Mesenchymal stem cell (in vitro differentiated cells and primary cell): ENCODE measurements at regions not wholly inside any gene's neighbourhood (a gene's known extent, or its start where the extent isn't known, plus 50 kb on each side); places are given as distances from the start of the nearest gene placed in this dataset.

Experiments
- DNase-seq: peaks from one replicate; pipeline ENCODE4 v3.0.0-alpha.2; 2013
- H2AFZ ChIP-seq: one replicate; pipeline ENCODE4 v1.6.1; 2013; ENCODE audit warnings: low read depth, mild to moderate bottlenecking, control low read depth, inconsistent platforms, low read length, moderate library complexity
- H2AK5ac ChIP-seq: 2 replicates; pipeline ENCODE4 v1.6.1; 2013; ENCODE audit warnings: low read length, moderate library complexity, mild to moderate bottlenecking, inconsistent platforms; ENCODE audit not compliant: severe bottlenecking
- H2BK120ac ChIP-seq: one replicate; pipeline ENCODE4 v1.6.1; 2013; ENCODE audit warnings: low read depth, mild to moderate bottlenecking, inconsistent platforms, low read length, moderate library complexity
- H2BK12ac ChIP-seq, 2 experiments: one replicate each; pipeline ENCODE4 v1.6.1; 2013; ENCODE audit warnings: inconsistent platforms in 2 of 2, low read length in 2 of 2, mild to moderate bottlenecking in 2 of 2, moderate library complexity in 2 of 2, control low read depth in 1 of 2
- H2BK15ac ChIP-seq: one replicate; pipeline ENCODE4 v1.6.1; 2013; ENCODE audit warnings: mild to moderate bottlenecking, low read depth, inconsistent platforms; ENCODE audit not compliant: poor library complexity, severe bottlenecking
- H2BK5ac ChIP-seq: 2 replicates; pipeline ENCODE4 v1.6.1; 2013; ENCODE audit warnings: low read depth, mild to moderate bottlenecking, low read length, control low read depth, inconsistent platforms; ENCODE audit not compliant: poor library complexity, severe bottlenecking
- H3K14ac ChIP-seq, 2 experiments: one replicate each; pipeline ENCODE4 v1.6.1; 2013; ENCODE audit warnings: inconsistent platforms in 2 of 2, low read length in 2 of 2, control low read depth in 1 of 2, mild to moderate bottlenecking in 1 of 2, moderate library complexity in 1 of 2
- H3K18ac ChIP-seq, 2 experiments: one replicate each; pipeline ENCODE4 v1.6.1; 2013; ENCODE audit warnings: inconsistent platforms in 2 of 2, low read length in 2 of 2, control low read depth in 1 of 2, low read depth in 1 of 2, mild to moderate bottlenecking in 1 of 2
- H3K23ac ChIP-seq, 2 experiments: one replicate each; pipeline ENCODE4 v1.6.1; 2013; ENCODE audit warnings: inconsistent platforms in 2 of 2, low read length in 2 of 2, mild to moderate bottlenecking in 2 of 2, moderate library complexity in 2 of 2, control low read depth in 1 of 2
- H3K27ac ChIP-seq: 2 replicates; pipeline ENCODE4 v1.5.1; 2013; ENCODE audit warnings: mild to moderate bottlenecking, moderate library complexity, low read length, control low read depth, inconsistent platforms; ENCODE audit not compliant: poor library complexity, severe bottlenecking
- H3K27me3 ChIP-seq, 2 experiments: 2 replicates each; pipeline versions ENCODE4 v1.6.1 to v1.7.0; 2013; ENCODE audit warnings: low read length in 2 of 2, mild to moderate bottlenecking in 2 of 2, moderate library complexity in 2 of 2, control low read depth in 1 of 2, inconsistent platforms in 1 of 2; ENCODE audit not compliant: control insufficient read depth in 1 of 2, insufficient read depth in 1 of 2
- H3K36me3 ChIP-seq, 2 experiments: 2 replicates each; pipeline versions ENCODE4 v1.6.1 to v1.7.0; 2013; ENCODE audit warnings: low read length in 2 of 2, control low read depth in 1 of 2, inconsistent platforms in 1 of 2, low read depth in 1 of 2, mild to moderate bottlenecking in 1 of 2; ENCODE audit not compliant: insufficient read depth in 2 of 2, control insufficient read depth in 1 of 2
- H3K4ac ChIP-seq, 2 experiments: one replicate each; pipeline ENCODE4 v1.6.1; 2013; ENCODE audit warnings: inconsistent platforms in 2 of 2, low read length in 2 of 2, mild to moderate bottlenecking in 2 of 2, moderate library complexity in 2 of 2, control low read depth in 1 of 2, low read depth in 1 of 2
- H3K4me1 ChIP-seq: 2 replicates; pipeline ENCODE4 v1.6.1; 2013; ENCODE audit warnings: low read depth, low read length, control low read depth; ENCODE audit not compliant: control insufficient read depth, insufficient read depth
- H3K4me2 ChIP-seq: 2 replicates; pipeline ENCODE4 v1.6.1; 2013; ENCODE audit warnings: low read length, mild to moderate bottlenecking, inconsistent platforms; ENCODE audit not compliant: poor library complexity, severe bottlenecking
- H3K4me3 ChIP-seq, 2 experiments: 2 replicates each; pipeline versions ENCODE4 v1.5.1 to v1.7.0; 2013; ENCODE audit warnings: low read length in 2 of 2, mild to moderate bottlenecking in 2 of 2, control low read depth in 1 of 2, low read depth in 1 of 2; ENCODE audit not compliant: insufficient read depth in 1 of 2
- H3K79me1 ChIP-seq: replicated peaks from 2 replicates; pipeline ENCODE4 v1.6.1; 2013; ENCODE audit warnings: mild to moderate bottlenecking, control low read depth, low read length, inconsistent platforms; ENCODE audit not compliant: poor library complexity, severe bottlenecking
- H3K9ac ChIP-seq: 2 replicates; pipeline ENCODE4 v1.7.0; 2013; ENCODE audit warnings: mild to moderate bottlenecking, low read length, moderate library complexity
- H3K9me3 ChIP-seq: 2 replicates; pipeline ENCODE4 v1.7.0; 2013; ENCODE audit warnings: mild to moderate bottlenecking, low read length; ENCODE audit not compliant: control insufficient read depth
- H4K8ac ChIP-seq: one replicate; pipeline ENCODE4 v1.6.1; 2013; ENCODE audit warnings: inconsistent platforms, mild to moderate bottlenecking, low read length, moderate library complexity
- H4K91ac ChIP-seq: one replicate; pipeline ENCODE4 v1.6.1; 2013; ENCODE audit warnings: mild to moderate bottlenecking, low read length, inconsistent platforms
- WGBS: methylation state at CpG from one replicate; pipeline ENCODE4 v1.1.7; 2013; ENCODE audit warnings: mixed read lengths; 5-methylcytosine and 5-hydroxymethylcytosine counted together

DNA sequence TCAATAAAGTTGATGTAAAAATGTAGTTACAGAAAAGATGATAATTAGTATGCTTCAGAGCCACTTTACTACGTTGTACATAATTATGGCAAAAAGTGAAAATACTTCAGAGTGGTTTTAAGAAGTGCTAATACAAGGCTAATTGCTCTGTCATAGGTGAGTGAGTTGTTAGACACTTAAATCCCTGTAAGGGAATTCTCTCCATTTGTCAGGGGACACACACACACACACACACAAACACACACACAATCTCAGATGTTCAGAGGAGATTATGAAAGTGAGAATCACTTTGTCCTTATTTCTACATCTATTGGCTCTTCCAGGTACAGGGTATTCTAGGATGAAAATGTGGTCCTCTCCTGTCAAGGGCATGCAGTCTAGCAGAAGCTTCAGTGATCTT, 208.3 kb upstream of the PELI2 start:
- DNase-seq = no peak
- 89% methylated on average over 1 of the region's 1 CpG for WGBS
- no peak overlapping the region for H2BK12ac ChIP-seq
- no peak overlapping the region for H2BK120ac ChIP-seq
- no peak overlapping the region for H3K18ac ChIP-seq
- H3K27me3 ChIP-seq = peaks cover 0 to 11% of the 10 kb centered on the region in 2 experiments
- H3K4me3 ChIP-seq = no peak overlapping the region
- H3K9me3 ChIP-seq = no peaks in the 10 kb centered on the region
- H3K14ac ChIP-seq = no peak overlapping the region
- H2BK5ac ChIP-seq = no peak overlapping the region
- no peak overlapping the region for H2AK5ac ChIP-seq
- H4K91ac ChIP-seq = no peak overlapping the region
- no peak overlapping the region for H4K8ac ChIP-seq
- H3K27ac ChIP-seq = no peak overlapping the region
- no peaks in the 10 kb centered on the region for H3K36me3 ChIP-seq
- H3K4me2 ChIP-seq = no peak overlapping the region
- peaks cover 14% of the 10 kb centered on the region for H3K4me1 ChIP-seq
- H3K23ac ChIP-seq = no peak overlapping the region
- no peak overlapping the region for H3K9ac ChIP-seq
- H3K4ac ChIP-seq = no peak overlapping the region
- H2AFZ ChIP-seq = no peak overlapping the region
- no peak overlapping the region for H2BK15ac ChIP-seq
- H3K79me1 ChIP-seq = no peaks in the 10 kb centered on the region

DNA sequence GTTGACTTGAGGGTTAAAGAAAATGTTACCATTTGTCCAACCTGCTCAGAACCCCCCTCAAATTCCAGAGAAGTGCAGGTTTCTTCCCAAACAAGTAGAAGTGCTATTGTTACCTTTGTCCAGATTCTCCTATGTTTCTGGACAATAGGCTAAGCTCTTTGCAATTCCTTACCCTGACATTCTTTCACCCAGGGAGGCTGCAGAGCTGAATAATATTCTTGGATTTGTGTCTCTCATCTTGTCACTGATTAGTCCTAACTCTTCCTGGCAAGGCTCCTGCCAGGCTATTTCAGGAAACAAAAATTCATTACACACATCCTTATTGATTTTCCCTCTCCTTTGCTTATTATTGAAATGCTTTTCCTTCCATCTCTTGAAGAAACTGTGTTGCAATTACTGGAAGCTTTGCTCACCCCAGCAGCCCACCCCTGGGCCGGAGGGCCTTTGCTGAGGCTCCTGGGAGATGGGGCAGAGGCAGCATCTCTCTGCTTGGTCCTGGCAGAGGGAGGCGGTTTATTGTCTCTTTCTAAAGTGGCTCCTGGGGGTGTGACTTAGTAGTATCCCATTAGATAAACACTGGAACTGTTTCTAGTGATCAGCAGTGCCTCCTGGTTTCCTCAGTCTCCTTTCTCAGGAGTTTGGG, 207.5 kb upstream of the PELI2 start:
- Histone ChIP-seq H3K9me3 (peaks cover 2% of the 10 kb centered on the region), H4K8ac (no peak overlapping the region), H2AK5ac (no peak overlapping the region), H4K91ac (no peak overlapping the region), H3K27me3 (peaks cover 0 to 17% of the 10 kb centered on the region in 2 experiments), H2BK15ac (no peak overlapping the region), H3K9ac (no peak overlapping the region), H2BK5ac (peak overlapping the region; percentile 48), H3K4me2 (no peak overlapping the region), H3K27ac (no peak overlapping the region), H3K79me1 (no peaks in the 10 kb centered on the region), H3K4ac (no peak overlapping the region), H3K18ac (no peak overlapping the region), H2BK12ac (no peak overlapping the region), H3K4me3 (no peak overlapping the region), H3K36me3 (no peaks in the 10 kb centered on the region), H3K23ac (no peak overlapping the region), H2BK120ac (no peak overlapping the region), H3K14ac (no peak overlapping the region), H2AFZ (no peak overlapping the region), H3K4me1 (peaks cover 16% of the 10 kb centered on the region)
- 71% methylated on average over 1 of the region's 2 CpGs for WGBS
- DNase-seq = no peak

DNA sequence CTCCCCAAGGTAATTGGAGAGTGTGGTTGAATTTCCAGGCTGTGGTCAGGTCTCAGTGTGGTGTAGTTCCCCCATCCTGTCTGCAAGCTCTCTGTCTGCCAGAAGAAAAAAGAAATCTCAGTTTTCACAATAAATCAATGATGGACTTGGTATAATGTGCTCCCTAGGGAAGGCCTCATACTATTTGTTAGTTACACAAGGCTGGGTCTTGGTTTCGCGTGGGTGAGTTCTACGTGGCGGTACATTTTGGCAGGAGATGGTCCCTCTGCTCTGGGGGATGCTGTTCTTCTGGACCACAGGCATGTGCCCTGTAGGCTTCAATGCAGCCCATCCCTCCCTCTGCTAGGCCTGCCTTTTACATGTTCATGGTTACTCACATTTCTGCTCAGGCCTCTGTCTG, 206.4 kb upstream of the PELI2 start:
- no peak overlapping the region for H3K4ac ChIP-seq
- H2BK15ac ChIP-seq = no peak overlapping the region
- peaks cover 6% of the 10 kb centered on the region for H3K9me3 ChIP-seq
- peaks cover 0 to 23% of the 10 kb centered on the region in 2 experiments for H3K27me3 ChIP-seq
- no peaks in the 10 kb centered on the region for H3K36me3 ChIP-seq
- WGBS = 95% methylated on average over 4 of the region's 4 CpGs
- no peak overlapping the region for H2BK120ac ChIP-seq
- no peak overlapping the region for H2BK12ac ChIP-seq
- no peak overlapping the region for H2BK5ac ChIP-seq
- H3K23ac ChIP-seq = no peak overlapping the region
- H4K91ac ChIP-seq = no peak overlapping the region
- H3K18ac ChIP-seq = no peak overlapping the region
- H3K4me3 ChIP-seq = no peak overlapping the region
- peaks cover 16% of the 10 kb centered on the region for H3K4me1 ChIP-seq
- DNase-seq = no peak
- no peak overlapping the region for H2AK5ac ChIP-seq
- H3K14ac ChIP-seq = no peak overlapping the region
- H4K8ac ChIP-seq = no peak overlapping the region
- peak overlapping the region; percentile 30 for H3K27ac ChIP-seq
- no peak overlapping the region for H3K4me2 ChIP-seq
- no peak overlapping the region for H2AFZ ChIP-seq
- H3K9ac ChIP-seq = no peak overlapping the region
- H3K79me1 ChIP-seq = no peaks in the 10 kb centered on the region

DNA sequence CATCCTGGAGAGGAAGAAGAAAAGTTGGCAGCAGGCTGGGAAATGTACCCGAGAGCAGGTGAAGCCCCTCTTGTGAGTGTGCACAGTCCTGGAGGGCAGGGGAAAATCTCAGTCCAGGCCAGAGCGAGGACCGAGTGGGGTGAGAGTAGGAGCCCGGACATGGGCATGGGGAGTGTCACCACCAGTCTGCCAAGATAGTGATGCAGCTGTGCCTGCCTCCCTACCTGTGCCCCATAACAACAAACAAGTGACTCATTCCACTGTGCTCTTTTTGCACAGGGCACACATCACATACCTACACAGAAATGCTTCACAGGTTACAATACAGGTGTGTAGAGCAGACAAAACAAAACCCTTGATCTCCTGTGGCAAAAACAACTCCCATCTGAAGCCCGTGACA, 205.9 kb upstream of the PELI2 start:
- Histone ChIP-seq H3K18ac (no peak overlapping the region), H3K9ac (no peak overlapping the region)

More for the DNA sequence above, 205.9 kb upstream of the PELI2 start:
- no peaks in the 10 kb centered on the region for H3K36me3 ChIP-seq
- peaks cover 16% of the 10 kb centered on the region for H3K4me1 ChIP-seq
- no peak overlapping the region for H2AFZ ChIP-seq
- H3K14ac ChIP-seq = peak overlapping the region in 1 of 2 experiments; percentile 38
- H2BK120ac ChIP-seq = no peak overlapping the region
- H3K79me1 ChIP-seq = no peaks in the 10 kb centered on the region
- H3K23ac ChIP-seq = no peak overlapping the region
- H3K4me3 ChIP-seq = no peak overlapping the region
- H4K8ac ChIP-seq = no peak overlapping the region
- peaks cover 0 to 25% of the 10 kb centered on the region in 2 experiments for H3K27me3 ChIP-seq
- peak overlapping the region; percentile 30 for H3K27ac ChIP-seq
- H3K4me2 ChIP-seq = no peak overlapping the region
- H3K4ac ChIP-seq = no peak overlapping the region
- 98% methylated on average over 5 of the region's 5 CpGs for WGBS
- peak overlapping the region; percentile 35 for H2AK5ac ChIP-seq
- H2BK5ac ChIP-seq = no peak overlapping the region
- peak overlapping the region; percentile 49 for H2BK15ac ChIP-seq
- peaks cover 6% of the 10 kb centered on the region for H3K9me3 ChIP-seq
- no peak overlapping the region for H4K91ac ChIP-seq
- H2BK12ac ChIP-seq = no peak overlapping the region
- DNase-seq = no peak
